IMR-90 (cell line): ENCODE measurements at regions not wholly inside any gene's neighbourhood (a gene's known extent, or its start where the extent isn't known, plus 50 kb on each side); places are given as distances from the start of the nearest gene placed in this dataset.

Source experiments
- ATAC-seq: fragments of 200-7000 bp; cut with Tn5 transposase; 2 replicates; pipeline ENCODE4 v1.9.1; 2020; ENCODE audit warnings: low read depth, mild to moderate bottlenecking, moderate library complexity
- BruUV-seq: library from RNA; stranded (reverse); fragments of 400-500 nt; replicated peaks from 2 replicates; lab custom pipeline; 2021; lab: Mats Ljungman, UMichigan
- CTCF ChIA-PET: fragments of 300-600 bp; formaldehyde crosslinking; extraction: SDS; loops from one replicate; lab custom pipeline; 2021; ENCODE audit warnings: antibody characterized with exemption; lab: Yijun Ruan, JAX
- POLR2A ChIA-PET: fragments of 300-600 bp; sonication (Branson Sonifier 250); formaldehyde crosslinking; loops from one replicate; lab custom pipeline; 2022; ENCODE audit warnings: antibody characterized with exemption; ENCODE audit not compliant: unreplicated experiment; lab: Charles Lee
- DNase-seq: peaks from one replicate; pipeline ENCODE4 v3.0.0; 2013
- H2AFZ ChIP-seq: replicated peaks from 2 replicates; pipeline ENCODE3; 2013; ENCODE audit warnings: low read length, mild to moderate bottlenecking; ENCODE audit not compliant: poor library complexity
- H2AK5ac ChIP-seq: 2 replicates; pipeline ENCODE4 v1.6.1; 2013; ENCODE audit warnings: low read depth, low read length, inconsistent platforms
- H2AK9ac ChIP-seq: replicated peaks from 2 replicates; pipeline ENCODE3; 2013; ENCODE audit warnings: mild to moderate bottlenecking, low read depth, low read length, moderate library complexity; ENCODE audit not compliant: poor library complexity
- H2BK120ac ChIP-seq: 2 replicates; pipeline ENCODE4 v1.6.1; 2013; ENCODE audit warnings: low read depth, low read length, inconsistent platforms
- H2BK15ac ChIP-seq: 3 replicates; pipeline ENCODE4 v1.6.1; 2013; ENCODE audit warnings: low read depth, low read length, inconsistent platforms
- H2BK20ac ChIP-seq: 2 replicates; pipeline ENCODE4 v1.6.1; 2013; ENCODE audit warnings: low read depth, mild to moderate bottlenecking, inconsistent platforms, low read length, moderate library complexity
- H2BK5ac ChIP-seq: 2 replicates; pipeline ENCODE4 v1.6.1; 2013; ENCODE audit warnings: mild to moderate bottlenecking, low read depth, low read length, inconsistent platforms; ENCODE audit not compliant: poor library complexity, severe bottlenecking
- H3K14ac ChIP-seq: replicated peaks from 2 replicates; pipeline ENCODE4 v1.6.1; 2013; ENCODE audit warnings: low read depth, low read length, inconsistent platforms
- H3K18ac ChIP-seq: 2 replicates; pipeline ENCODE4 v1.6.1; 2013; ENCODE audit warnings: low read depth, low read length, control low read depth
- H3K23ac ChIP-seq: 2 replicates; pipeline ENCODE4 v1.6.1; 2013; ENCODE audit warnings: low read depth, low read length, inconsistent platforms
- H3K27ac ChIP-seq: 2 replicates; pipeline ENCODE4 v1.5.1; 2013; ENCODE audit warnings: mild to moderate bottlenecking, control low read depth, low read length; ENCODE audit not compliant: insufficient read depth
- H3K27me3 ChIP-seq: 2 replicates; pipeline ENCODE4 v1.6.1; 2013; ENCODE audit warnings: low read length; ENCODE audit not compliant: control insufficient read depth, insufficient read depth
- H3K36me3 ChIP-seq: 2 replicates; pipeline ENCODE4 v1.6.1; 2013; ENCODE audit warnings: low read length, mixed read lengths; ENCODE audit not compliant: control insufficient read depth, insufficient read depth
- H3K4ac ChIP-seq: 2 replicates; pipeline ENCODE4 v1.6.1; 2013; ENCODE audit warnings: low read depth, low read length, inconsistent platforms
- H3K4me1 ChIP-seq: 2 replicates; pipeline ENCODE4 v1.6.1; 2013; ENCODE audit warnings: low read length, mixed read lengths; ENCODE audit not compliant: control insufficient read depth, insufficient read depth
- H3K4me2 ChIP-seq: 2 replicates; pipeline ENCODE4 v1.6.1; 2013; ENCODE audit warnings: low read depth, mild to moderate bottlenecking, control low read depth, low read length, moderate library complexity
- H3K4me3 ChIP-seq: 2 replicates; pipeline ENCODE4 v1.5.1; 2013; ENCODE audit warnings: low read depth, mild to moderate bottlenecking, control low read depth, low read length, moderate library complexity; ENCODE audit not compliant: insufficient read depth
- H3K56ac ChIP-seq: 2 replicates; pipeline ENCODE4 v1.6.1; 2013; ENCODE audit warnings: low read length, inconsistent platforms; ENCODE audit not compliant: insufficient read depth; ENCODE audit errors: extremely low read depth
- H3K79me1 ChIP-seq, 2 experiments: 2 replicates each; pipeline ENCODE4 v1.6.1; 2013; ENCODE audit warnings: low read length in 2 of 2, inconsistent platforms in 1 of 2, low read depth in 1 of 2
- H3K9ac ChIP-seq: 2 replicates; pipeline ENCODE4 v1.6.1; 2013; ENCODE audit warnings: low read depth, low read length, control low read depth
- H3K9me1 ChIP-seq: 2 replicates; pipeline ENCODE4 v1.6.1; 2013; ENCODE audit warnings: low read length, inconsistent platforms; ENCODE audit not compliant: insufficient read depth
- H3K9me3 ChIP-seq: 2 replicates; pipeline ENCODE4 v1.6.1; 2013; ENCODE audit warnings: low read length; ENCODE audit not compliant: control insufficient read depth, insufficient read depth
- H4K20me1 ChIP-seq: 2 replicates; pipeline ENCODE4 v1.6.1; 2013; ENCODE audit warnings: low read length, inconsistent platforms; ENCODE audit not compliant: insufficient read depth
- H4K5ac ChIP-seq: 2 replicates; pipeline ENCODE4 v1.6.1; 2013; ENCODE audit warnings: mild to moderate bottlenecking, low read depth, low read length, control low read depth
- H4K8ac ChIP-seq, 2 experiments: 2 replicates each; pipeline ENCODE4 v1.6.1; 2013; ENCODE audit warnings: low read depth in 2 of 2, low read length in 2 of 2, control low read depth in 1 of 2, inconsistent platforms in 1 of 2
- H4K91ac ChIP-seq: 2 replicates; pipeline ENCODE4 v1.6.1; 2013; ENCODE audit warnings: low read depth, low read length, inconsistent platforms; ENCODE audit not compliant: insufficient read depth
- BHLHE40 ChIP-seq: fragments of 150-350 bp; IDR thresholded peaks from 2 replicates; pipeline ENCODE4 v1.6.1; 2016; ENCODE audit warnings: mild to moderate bottlenecking, low read depth, low read length
- CEBPB ChIP-seq: IDR thresholded peaks from 2 replicates; pipeline ENCODE4 v1.6.1; 2012; ENCODE audit warnings: low read depth, low read length, improper control_type of control experiment
- MAZ ChIP-seq: IDR thresholded peaks from 2 replicates; pipeline ENCODE4 v1.6.1; 2012; ENCODE audit warnings: low read depth, mild to moderate bottlenecking, low read length, improper control_type of control experiment, moderate library complexity, borderline replicate concordance
- RAD21 ChIP-seq: IDR thresholded peaks from 2 replicates; pipeline ENCODE4 v1.6.1; 2012; ENCODE audit warnings: low read length, improper control_type of control experiment
- RFX5 ChIP-seq: IDR thresholded peaks from 2 replicates; pipeline ENCODE4 v1.8.0; 2012; ENCODE audit warnings: low read depth, mild to moderate bottlenecking, low read length, moderate library complexity
- WGBS, 2 experiments: methylation state at CpG; one replicate each; pipeline versions ENCODE4 v1.1.5 to v1.1.7; 2013; ENCODE audit warnings: missing lambda C conversion rate in 2 of 2; ENCODE audit not compliant: insufficient read length in 1 of 2; ENCODE audit errors: extremely low coverage in 2 of 2; 5-methylcytosine and 5-hydroxymethylcytosine counted together
- dilution Hi-C: fragments of 300-500 bp; cut with HindIII; formaldehyde crosslinking; loops from one replicate; pipeline ENCODE4 v1.14.3; 2018; ENCODE audit warnings: low sequenced_read_pairs; ENCODE audit not compliant: unreplicated experiment
- in situ Hi-C: fragments of 300-500 bp; cut with MboI; formaldehyde crosslinking; loops from 3 replicates; pipeline ENCODE4 v1.14.3; 2019; ENCODE audit warnings: low sequenced_read_pairs, inconsistent platforms, mixed read lengths
- intact Hi-C: fragments of 100-400 bp; cut with micrococcal nuclease; formaldehyde crosslinking; loops from 2 replicates; pipeline ENCODE4 v1.10.0; 2022
- TF ChIP-seq, protein P1 (sequence below): fragments of 150-350 bp; IDR thresholded peaks from 2 replicates; pipeline ENCODE4 v1.6.1; 2016; ENCODE audit warnings: low read depth, mild to moderate bottlenecking, low read length, moderate library complexity, borderline replicate concordance

- no peak overlapping the region for H2AFZ ChIP-seq
- POLR2A ChIA-PET: no interaction called here
- H4K8ac ChIP-seq: no peak overlapping the region
- H3K4ac ChIP-seq: no peak overlapping the region
- no peak overlapping the region for H3K4me3 ChIP-seq
- DNase-seq (no peak), ATAC-seq (no peak)
- H3K36me3 ChIP-seq: no peaks in the 10 kb centered on the region
- H2BK120ac ChIP-seq: no peak overlapping the region
- no peak overlapping the region for H4K5ac ChIP-seq
- H2AK9ac ChIP-seq: no peak overlapping the region
- no peak overlapping the region for H3K14ac ChIP-seq
- H3K27ac ChIP-seq: no peak overlapping the region
- no CpG with 5 or more reads among the region's 3 CpGs for WGBS, 2 experiments
- H3K4me2 ChIP-seq: no peak overlapping the region
- H2BK20ac ChIP-seq: no peak overlapping the region
- intact Hi-C loops (no loop called here), in situ Hi-C loops (no loop called here), dilution Hi-C loops (no loop called here)
- H3K9me3 ChIP-seq: peaks cover 2% of the 10 kb centered on the region; the same call in 1 of the 2 replicates
- no peak overlapping the region for H3K18ac ChIP-seq
- CTCF ChIA-PET: interaction anchor here (0.6 kb wide), 1 partner anchor 52 kb away, joined by 3 read pairs; no protein-coding TSS in a partner anchor
- no peaks in the 10 kb centered on the region for H4K20me1 ChIP-seq
- TF ChIP-seq BHLHE40 (no peak), CEBPB (no peak), RAD21 (no peak), MAZ (no peak), RFX5 (no peak)
- TF ChIP-seq, protein P1, sequence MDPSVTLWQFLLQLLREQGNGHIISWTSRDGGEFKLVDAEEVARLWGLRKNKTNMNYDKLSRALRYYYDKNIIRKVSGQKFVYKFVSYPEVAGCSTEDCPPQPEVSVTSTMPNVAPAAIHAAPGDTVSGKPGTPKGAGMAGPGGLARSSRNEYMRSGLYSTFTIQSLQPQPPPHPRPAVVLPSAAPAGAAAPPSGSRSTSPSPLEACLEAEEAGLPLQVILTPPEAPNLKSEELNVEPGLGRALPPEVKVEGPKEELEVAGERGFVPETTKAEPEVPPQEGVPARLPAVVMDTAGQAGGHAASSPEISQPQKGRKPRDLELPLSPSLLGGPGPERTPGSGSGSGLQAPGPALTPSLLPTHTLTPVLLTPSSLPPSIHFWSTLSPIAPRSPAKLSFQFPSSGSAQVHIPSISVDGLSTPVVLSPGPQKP: no peak
- no peaks in the 10 kb centered on the region for H3K79me1 ChIP-seq
- no peaks in the 10 kb centered on the region for H3K4me1 ChIP-seq
- no peak overlapping the region for H4K91ac ChIP-seq
- no peak overlapping the region for H3K9ac ChIP-seq
- H2AK5ac ChIP-seq: no peak overlapping the region
- no peaks in the 10 kb centered on the region for H3K27me3 ChIP-seq
- BruUV-seq: no TSS peak
- H3K23ac ChIP-seq: no peak overlapping the region
- no peak overlapping the region for H2BK5ac ChIP-seq
- no peak overlapping the region for H3K56ac ChIP-seq
- no peak overlapping the region for H2BK15ac ChIP-seq
- H3K9me1 ChIP-seq: no peaks in the 10 kb centered on the region
Measured at GRCh38 chr22:33996824-33997223, 76.5 kb upstream of the LARGE1 start.
